HCT116 (cell line): ENCODE measurements at regions not wholly inside any gene's neighbourhood (a gene's known extent, or its start where the extent isn't known, plus 50 kb on each side); places are given as distances from the start of the nearest gene placed in this dataset.

Experiments
- ATAC-seq: fragments of 200-7000 bp; cut with Tn5 transposase; 2 replicates; pipeline ENCODE4 v1.9.1; 2020; ENCODE audit warnings: mild to moderate bottlenecking, moderate library complexity
- BruUV-seq: library from RNA; stranded (reverse); fragments of 400-500 nt; replicated peaks from 2 replicates; lab custom pipeline; 2021; lab: Mats Ljungman, UMichigan
- CTCF ChIA-PET: fragments of 300-600 bp; sonication (Branson Sonifier 250); formaldehyde crosslinking; loops from one replicate; lab custom pipeline; 2021; ENCODE audit warnings: antibody characterized with exemption; lab: Charles Lee
- POLR2A ChIA-PET: fragments of 300-600, 350-600 bp; sonication (Branson Sonifier 250); formaldehyde crosslinking; loops from one replicate; lab custom pipeline; 2021; ENCODE audit warnings: antibody characterized with exemption; lab: Charles Lee
- RAD21 ChIA-PET, 2 experiments: fragments of 300-600 bp; sonication (Branson Sonifier 250); formaldehyde crosslinking; loops; one replicate each; lab custom pipeline; 2023; ENCODE audit warnings: low total read pairs in 2 of 2; ENCODE audit not compliant: uncharacterized antibody in 2 of 2, unreplicated experiment in 2 of 2, low non-redundant PET in 1 of 2; lab: Charles Lee
- DNase-seq: peaks from one replicate; pipeline ENCODE4 v3.0.0-alpha.2; 2010; ENCODE audit warnings: low read depth, low spot score
- H2AFZ ChIP-seq: fragments of 200-600 bp; shearing (Covaris generic), sonication (generic); 2 replicates; pipeline ENCODE4 v1.6.1; 2017; ENCODE audit warnings: low read depth, mixed run types, mixed read lengths, antibody characterized with exemption, low read length; ENCODE audit not compliant: poor library complexity, severe bottlenecking
- H3K27ac ChIP-seq: 2 replicates; pipeline ENCODE4 v1.5.1; 2012; ENCODE audit warnings: low read depth, low read length
- H3K27me3 ChIP-seq: fragments of 200-600 bp; sonication (generic); 2 replicates; pipeline ENCODE4 v1.6.1; 2016; ENCODE audit warnings: mixed run types, low read length, mixed read lengths; ENCODE audit not compliant: insufficient read depth
- H3K36me3 ChIP-seq, 2 experiments: fragments of 200-500 bp in 1 of 2; fragments of 200-600 bp in 1 of 2; sonication (Bioruptor generic) in 1 of 2; sonication (generic) in 1 of 2; 2 replicates each; pipeline versions ENCODE4 v1.5.1 to v1.6.1; 2014 to 2016; ENCODE audit warnings: low read length in 2 of 2, inconsistent platforms in 1 of 2, mixed read lengths in 1 of 2, mixed run types in 1 of 2; ENCODE audit not compliant: insufficient read depth in 2 of 2, control insufficient read depth in 1 of 2
- H3K4me1 ChIP-seq, 2 experiments: fragments of 200-600 bp in 1 of 2; sonication (generic) in 1 of 2; 2 replicates each; pipeline versions ENCODE4 v1.5.1 to v1.6.1; 2012 to 2017; ENCODE audit warnings: low read length in 2 of 2, inconsistent platforms in 1 of 2, mild to moderate bottlenecking in 1 of 2, mixed read lengths in 1 of 2, mixed run types in 1 of 2, moderate library complexity in 1 of 2; ENCODE audit not compliant: insufficient read depth in 2 of 2, control insufficient read depth in 1 of 2
- H3K4me2 ChIP-seq: fragments of 200-600 bp; sonication (generic); 2 replicates; pipeline ENCODE4 v1.6.1; 2017; ENCODE audit warnings: mixed run types, low read length, mixed read lengths
- H3K4me3 ChIP-seq, 2 experiments: fragments of 200-600 bp in 1 of 2; sonication (generic) in 1 of 2; replicated peaks in 1 of 2; 2 replicates each; pipeline ENCODE4 v1.5.1; 2011 to 2016; ENCODE audit warnings: low read length in 2 of 2, control low read depth in 1 of 2, low read depth in 1 of 2, mild to moderate bottlenecking in 1 of 2, mixed read lengths in 1 of 2, mixed run types in 1 of 2
- H3K79me2 ChIP-seq: fragments of 200-600 bp; sonication (generic); 2 replicates; pipeline ENCODE4 v1.6.1; 2017; ENCODE audit warnings: mild to moderate bottlenecking, mixed run types, low read length, moderate library complexity, mixed read lengths; ENCODE audit not compliant: insufficient read depth
- H3K9ac ChIP-seq: fragments of 200-600 bp; sonication (generic); 2 replicates; pipeline ENCODE4 v1.6.1; 2016; ENCODE audit warnings: low read length, mixed read lengths
- H3K9me2 ChIP-seq: fragments of 200-600 bp; sonication (generic), shearing (Covaris generic); 2 replicates; pipeline ENCODE4 v1.6.1; 2017; ENCODE audit warnings: mixed run types, mild to moderate bottlenecking, moderate library complexity; ENCODE audit not compliant: insufficient read depth
- H3K9me3 ChIP-seq, 2 experiments: fragments of 200-500 bp in 1 of 2; fragments of 200-600 bp in 1 of 2; sonication (Bioruptor generic) in 1 of 2; sonication (generic) in 1 of 2; 2 replicates each; pipeline ENCODE4 v1.6.1; 2014 to 2017; ENCODE audit warnings: low read length in 2 of 2, mixed read lengths in 2 of 2, inconsistent platforms in 1 of 2, low read depth in 1 of 2, mild to moderate bottlenecking in 1 of 2, mixed run types in 1 of 2, moderate library complexity in 1 of 2; ENCODE audit not compliant: control insufficient read depth in 1 of 2, insufficient read depth in 1 of 2
- H4K20me1 ChIP-seq: fragments of 200-600 bp; sonication (generic), shearing (Covaris generic); 2 replicates; pipeline ENCODE4 v1.6.1; 2017; ENCODE audit warnings: mixed run types, mild to moderate bottlenecking, moderate library complexity; ENCODE audit not compliant: insufficient read depth
- ATF3 ChIP-seq: IDR thresholded peaks from 2 replicates; pipeline ENCODE4 v1.6.1; 2012
- CEBPB ChIP-seq: IDR thresholded peaks from 2 replicates; pipeline ENCODE4 v1.6.1; 2012; ENCODE audit warnings: low read depth
- CTCF ChIP-seq, 3 experiments: fragments of 200-600 bp in 1 of 3; sonication (generic) in 1 of 3; IDR thresholded peaks in 2 of 3; conservative IDR thresholded peaks in 1 of 3; 2 replicates each; pipeline ENCODE4 v1.5.1; 2012 to 2017; ENCODE audit warnings: low read depth in 2 of 3, low read length in 2 of 3, antibody characterized with exemption in 1 of 3, borderline replicate concordance in 1 of 3, control low read depth in 1 of 3, mild to moderate bottlenecking in 1 of 3, mixed read lengths in 1 of 3, mixed run types in 1 of 3, moderate library complexity in 1 of 3; ENCODE audit not compliant: insufficient read depth in 1 of 3
- EGR1 ChIP-seq: IDR thresholded peaks from 2 replicates; pipeline ENCODE4 v1.6.1; 2012; ENCODE audit warnings: low read depth
- ELF1 ChIP-seq: IDR thresholded peaks from 2 replicates; pipeline ENCODE4 v1.6.1; 2012; ENCODE audit warnings: low read depth, borderline replicate concordance
- EZH2 ChIP-seq: fragments of 200-600 bp; sonication (generic); IDR thresholded peaks from 2 replicates; pipeline ENCODE4 v1.6.1; 2017; ENCODE audit warnings: antibody characterized with exemption, mixed run types
- MAX ChIP-seq: IDR thresholded peaks from 2 replicates; pipeline ENCODE4 v1.6.1; 2012
- POLR2A ChIP-seq: IDR thresholded peaks from 2 replicates; pipeline ENCODE4 v1.7.0; 2011; ENCODE audit warnings: borderline replicate concordance; ENCODE audit not compliant: insufficient read depth, insufficient read length; ENCODE audit errors: extremely low read depth
- POLR2AphosphoS5 ChIP-seq: IDR thresholded peaks from 2 replicates; pipeline ENCODE4 v1.6.1; 2011; ENCODE audit warnings: mild to moderate bottlenecking, low read depth, low read length, moderate library complexity
- RAD21 ChIP-seq: IDR thresholded peaks from 2 replicates; pipeline ENCODE4 v1.6.1; 2012; ENCODE audit warnings: low read depth, mild to moderate bottlenecking
- SIN3A ChIP-seq: IDR thresholded peaks from 2 replicates; pipeline ENCODE4 v1.6.1; 2012; ENCODE audit warnings: low read depth
- ZBTB33 ChIP-seq: IDR thresholded peaks from 2 replicates; pipeline ENCODE4 v1.6.1; 2011; ENCODE audit warnings: mild to moderate bottlenecking, low read length, moderate library complexity; ENCODE audit not compliant: insufficient replicate concordance; ENCODE audit errors: extremely low read depth
- ZNF274 ChIP-seq: fragments of 200-500 bp; sonication (Bioruptor generic); IDR thresholded peaks from 2 replicates; pipeline ENCODE4 v1.6.1; 2014; ENCODE audit warnings: mild to moderate bottlenecking, low read depth, low read length, inconsistent platforms
- intact Hi-C: fragments of 100-400 bp; cut with micrococcal nuclease; formaldehyde crosslinking; loops from 2 replicates; pipeline ENCODE4 v1.10.0; 2022

GRCh38 chr15:81839387-81839786 is 206.4 kb downstream of the MEX3B start:
- H3K4me2 ChIP-seq = no peak overlapping the region
- H3K27ac ChIP-seq = no peak overlapping the region
- ATAC-seq (no peak), DNase-seq (no peak)
- H3K9me3 ChIP-seq = no peaks in the 10 kb centered on the region
- no peaks in the 10 kb centered on the region for H3K4me1 ChIP-seq
- RAD21 ChIA-PET = no interaction called here
- H3K79me2 ChIP-seq = no peaks in the 10 kb centered on the region
- H3K36me3 ChIP-seq = no peaks in the 10 kb centered on the region
- H3K27me3 ChIP-seq = no peaks in the 10 kb centered on the region
- intact Hi-C loops = no loop called here
- POLR2A ChIA-PET = no interaction called here
- TF ChIP-seq ZBTB33 = no peak
- no peak for TF ChIP-seq POLR2A
- no peak for TF ChIP-seq POLR2AphosphoS5
- no peak for TF ChIP-seq SIN3A
- no peak for TF ChIP-seq CTCF (IDR thresholded peaks at IDR 0.05 in 2 of 3, conservative IDR thresholded peaks at IDR 0.05 in 1 of 3; ENCODE audit: borderline replicate concordance in 1 of 3, insufficient read depth in 1 of 3, low read depth in 2 of 3, low read length in 2 of 3)
- no peak for TF ChIP-seq CEBPB
- no peak for TF ChIP-seq EGR1
- TF ChIP-seq ELF1 = no peak
- no peak for TF ChIP-seq ZNF274
- no peak for TF ChIP-seq EZH2
- TF ChIP-seq ATF3 = no peak
- TF ChIP-seq MAX = no peak
- no peak for TF ChIP-seq RAD21
- no peaks in the 10 kb centered on the region for H3K9me2 ChIP-seq
- BruUV-seq = no TSS peak
- CTCF ChIA-PET = no interaction called here
- H3K4me3 ChIP-seq = no peak overlapping the region
- no peak overlapping the region for H3K9ac ChIP-seq
- no peak overlapping the region for H2AFZ ChIP-seq
- no peaks in the 10 kb centered on the region for H4K20me1 ChIP-seq
